Thyroid gland (tissue), 4 donors: ENCODE measurements at regions not wholly inside any gene's neighbourhood (a gene's known extent, or its start where the extent isn't known, plus 50 kb on each side); places are given as distances from the start of the nearest gene placed in this dataset.
"Not testable (repeated sequence)": the region's sequence is repeated elsewhere in the genome, so short reads cannot be mapped to it uniquely, and the experiment has no call there.

Experiments
- DNase-seq, 2 donors: peaks; one replicate each; pipeline ENCODE4 v3.0.0-alpha.2; 2019
- H3K27ac ChIP-seq, 3 donors: fragments of 200-600 bp; sonication (generic); 1 replicate in 2 of 3; 2 replicates in 1 of 3; pipeline ENCODE4 v1.5.1; 2016 to 2019; ENCODE audit warnings: mild to moderate bottlenecking in 1 of 3, moderate library complexity in 1 of 3
- H3K27me3 ChIP-seq: fragments of 200-600 bp; sonication (generic); one replicate; pipeline ENCODE4 v1.5.1; 2019
- H3K36me3 ChIP-seq, 2 donors: fragments of 200-600 bp; sonication (generic); one replicate each; pipeline ENCODE4 v1.5.1; 2016 to 2019
- H3K4me1 ChIP-seq, 2 donors: fragments of 200-600 bp; sonication (generic); one replicate each; pipeline ENCODE4 v1.5.1; 2017 to 2019
- H3K4me3 ChIP-seq, 3 donors: fragments of 200-600 bp; sonication (generic); replicated peaks in 1 of 3; 1 replicate in 2 of 3; 2 replicates in 1 of 3; pipeline ENCODE4 v1.5.1; 2016; ENCODE audit warnings: mild to moderate bottlenecking in 1 of 3
- H3K9me3 ChIP-seq: fragments of 200-600 bp; sonication (generic); one replicate; pipeline ENCODE4 v1.5.1; 2017
- POLR2A ChIP-seq, 2 donors: fragments of 450-650 bp; IDR thresholded peaks; one replicate each; pipeline ENCODE4 v1.6.1; 2017; ENCODE audit warnings: antibody characterized with exemption in 2 of 2, mild to moderate bottlenecking in 2 of 2, moderate library complexity in 1 of 2
- WGBS, 2 donors: methylation state at CpG; one replicate each; pipeline ENCODE4 v1.1.5; 2017; 5-methylcytosine and 5-hydroxymethylcytosine counted together
- intact Hi-C: fragments of 100-400 bp; cut with DNase I; formaldehyde crosslinking; loops from one replicate; pipeline ENCODE4 v1.15.1; 2023
- TF ChIP-seq, protein P1 (sequence below), 6 experiments: fragments of 200-600 bp in 3 of 6; fragments of 450-650 bp in 3 of 6; sonication (generic) in 3 of 6; IDR thresholded peaks; one replicate each; pipeline ENCODE4 v1.5.1; 2016 to 2019; ENCODE audit warnings: antibody characterized with exemption in 6 of 6, mild to moderate bottlenecking in 2 of 6, inconsistent platforms in 1 of 6, moderate library complexity in 1 of 6

GRCh38 chr15:62278534-62278933 lies 113.4 kb upstream of the C2CD4B start:
- Histone ChIP-seq H3K4me1 (no peaks in the 10 kb centered on the region), H3K4me3 (no peak overlapping the region), H3K9me3 (no peaks in the 10 kb centered on the region), H3K27me3 (no peaks in the 10 kb centered on the region), H3K36me3 (no peaks in the 10 kb centered on the region), H3K27ac (no peak overlapping the region)
- intact Hi-C loops: no loop called here
- no peak for DNase-seq
- WGBS, 2 donors: 81 to 83% methylated on average over 4 of the region's 4 CpGs
- TF ChIP-seq, protein P1, sequence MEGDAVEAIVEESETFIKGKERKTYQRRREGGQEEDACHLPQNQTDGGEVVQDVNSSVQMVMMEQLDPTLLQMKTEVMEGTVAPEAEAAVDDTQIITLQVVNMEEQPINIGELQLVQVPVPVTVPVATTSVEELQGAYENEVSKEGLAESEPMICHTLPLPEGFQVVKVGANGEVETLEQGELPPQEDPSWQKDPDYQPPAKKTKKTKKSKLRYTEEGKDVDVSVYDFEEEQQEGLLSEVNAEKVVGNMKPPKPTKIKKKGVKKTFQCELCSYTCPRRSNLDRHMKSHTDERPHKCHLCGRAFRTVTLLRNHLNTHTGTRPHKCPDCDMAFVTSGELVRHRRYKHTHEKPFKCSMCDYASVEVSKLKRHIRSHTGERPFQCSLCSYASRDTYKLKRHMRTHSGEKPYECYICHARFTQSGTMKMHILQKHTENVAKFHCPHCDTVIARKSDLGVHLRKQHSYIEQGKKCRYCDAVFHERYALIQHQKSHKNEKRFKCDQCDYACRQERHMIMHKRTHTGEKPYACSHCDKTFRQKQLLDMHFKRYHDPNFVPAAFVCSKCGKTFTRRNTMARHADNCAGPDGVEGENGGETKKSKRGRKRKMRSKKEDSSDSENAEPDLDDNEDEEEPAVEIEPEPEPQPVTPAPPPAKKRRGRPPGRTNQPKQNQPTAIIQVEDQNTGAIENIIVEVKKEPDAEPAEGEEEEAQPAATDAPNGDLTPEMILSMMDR (IDR thresholded peaks at IDR 0.05): no peak
- TF ChIP-seq POLR2A (IDR thresholded peaks at IDR 0.05): no peak

DNA sequence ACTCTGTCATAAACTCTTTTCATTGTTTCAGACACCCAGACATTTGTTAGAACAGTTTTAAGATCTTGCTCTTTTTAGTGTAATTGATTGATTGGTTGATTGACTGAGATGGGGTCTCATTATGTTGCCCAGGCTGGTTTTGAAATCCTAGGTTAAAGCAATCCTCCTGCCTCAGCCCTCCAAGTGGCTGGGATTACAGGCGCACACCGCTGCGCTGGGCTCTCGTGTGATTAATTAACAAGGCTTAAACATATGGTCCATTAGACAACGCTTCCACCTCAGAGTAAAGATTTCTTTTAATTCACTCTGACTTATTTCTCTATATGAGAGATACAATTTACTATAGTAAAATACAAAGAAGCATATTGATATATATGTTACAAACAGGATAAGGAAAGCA lies 114.0 kb upstream of the C2CD4B start:
- Histone ChIP-seq H3K9me3 (no peaks in the 10 kb centered on the region), H3K36me3 (no peaks in the 10 kb centered on the region), H3K4me1 (no peaks in the 10 kb centered on the region), H3K4me3 (no peak overlapping the region), H3K27ac (no peak overlapping the region), H3K27me3 (no peaks in the 10 kb centered on the region)
- DNase-seq: no peak
- WGBS, 2 donors: 87 to 93% methylated on average over 5 of the region's 5 CpGs
- intact Hi-C loops: no loop called here
- TF ChIP-seq POLR2A (IDR thresholded peaks at IDR 0.05): no peak
- TF ChIP-seq, protein P1 (IDR thresholded peaks at IDR 0.05): no peak

- no peaks in the 10 kb centered on the region for H3K4me1 ChIP-seq
- WGBS, 2 donors: 83% methylated on average over 5 of the region's 5 CpGs
- DNase-seq: no peak
- no peaks in the 10 kb centered on the region for H3K9me3 ChIP-seq
- intact Hi-C loops: no loop called here
- H3K36me3 ChIP-seq: no peaks in the 10 kb centered on the region
- no peaks in the 10 kb centered on the region for H3K27me3 ChIP-seq
- no peak for TF ChIP-seq POLR2A (IDR thresholded peaks at IDR 0.05)
- TF ChIP-seq, protein P1 (IDR thresholded peaks at IDR 0.05): no peak
- no peak overlapping the region for H3K4me3 ChIP-seq
- H3K27ac ChIP-seq: no peak overlapping the region
These were observed 115.5 kb upstream of the C2CD4B start for GRCh38 chr15:62280625-62281024.

DNA sequence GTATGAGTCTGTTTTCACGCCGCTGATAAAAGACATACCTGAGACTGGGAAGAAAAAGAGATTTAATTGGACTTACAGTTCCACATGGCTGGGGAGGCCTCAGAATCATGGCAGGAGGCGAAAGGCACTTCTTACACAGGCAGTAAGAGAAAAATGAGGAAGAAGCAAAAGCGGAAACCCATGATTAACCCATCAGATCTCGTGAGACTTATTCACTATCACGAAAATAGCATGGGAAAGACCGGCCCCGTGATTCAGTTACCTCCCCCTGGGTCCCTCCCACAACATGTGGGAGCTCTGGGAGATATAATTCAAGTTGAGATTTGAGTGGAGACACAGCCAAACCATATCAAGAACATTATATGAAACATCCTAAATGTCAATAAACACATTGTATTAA lies 116.7 kb upstream of the C2CD4B start:
- DNase-seq, intact Hi-C loops, H3K36me3 ChIP-seq, H3K27me3 ChIP-seq, H3K27ac ChIP-seq, H3K9me3 ChIP-seq, H3K4me3 ChIP-seq, H3K4me1 ChIP-seq: not testable (repeated sequence)
- 81 to 86% methylated on average over 8 of the region's 8 CpGs for WGBS, 2 donors

GRCh38 chr15:62287066-62287857 lies 122.2 kb upstream of the C2CD4B start:
- Histone ChIP-seq H3K27me3 (no peaks in the 10 kb centered on the region), H3K4me3 (no peak overlapping the region), H3K36me3 (no peaks in the 10 kb centered on the region), H3K27ac (no peak overlapping the region), H3K4me1 (no peaks in the 10 kb centered on the region), H3K9me3 (no peaks in the 10 kb centered on the region)
- TF ChIP-seq POLR2A (IDR thresholded peaks at IDR 0.05): no peak
- TF ChIP-seq, protein P1 (IDR thresholded peaks at IDR 0.05): no peak
- intact Hi-C loops: no loop called here
- DNase-seq: no peak
- 87 to 95% methylated on average over 4 of the region's 4 CpGs for WGBS, 2 donors
